HUES48 (cell line): ENCODE measurements at regions not wholly inside any gene's neighbourhood (a gene's known extent, or its start where the extent isn't known, plus 50 kb on each side); places are given as distances from the start of the nearest gene placed in this dataset.

Experiments used
- H3K27ac ChIP-seq: one replicate; pipeline ENCODE4 v1.7.0; 2013; ENCODE audit warnings: low read depth, low read length, inconsistent platforms
- H3K27me3 ChIP-seq: 2 replicates; pipeline ENCODE4 v1.6.1; 2013; ENCODE audit warnings: mild to moderate bottlenecking, low read length; ENCODE audit not compliant: control insufficient read depth, insufficient read depth
- H3K36me3 ChIP-seq: 2 replicates; pipeline ENCODE4 v1.6.1; 2013; ENCODE audit warnings: low read length; ENCODE audit not compliant: control insufficient read depth, insufficient read depth
- H3K4me1 ChIP-seq: 2 replicates; pipeline ENCODE4 v1.6.1; 2013; ENCODE audit warnings: mild to moderate bottlenecking, low read length; ENCODE audit not compliant: control insufficient read depth, insufficient read depth
- H3K4me3 ChIP-seq: 2 replicates; pipeline ENCODE4 v1.5.1; 2013; ENCODE audit warnings: mild to moderate bottlenecking, low read depth, low read length
- H3K9ac ChIP-seq: 2 replicates; pipeline ENCODE4 v1.6.1; 2013; ENCODE audit warnings: mild to moderate bottlenecking, low read depth, low read length, moderate library complexity
- H3K9me3 ChIP-seq: 2 replicates; pipeline ENCODE4 v1.6.1; 2013; ENCODE audit warnings: low read length; ENCODE audit not compliant: control insufficient read depth, insufficient read depth

GRCh38 chr2:58826795-58827194 lies 585.7 kb upstream of the FANCL start:
- Histone ChIP-seq H3K4me1 (peaks cover 7% of the 10 kb centered on the region; the same call in 1 of the 2 replicates), H3K27ac (no peak overlapping the region), H3K9ac (no peak overlapping the region), H3K36me3 (no peaks in the 10 kb centered on the region), H3K9me3 (no peaks in the 10 kb centered on the region), H3K4me3 (no peak overlapping the region), H3K27me3 (no peaks in the 10 kb centered on the region)

DNA sequence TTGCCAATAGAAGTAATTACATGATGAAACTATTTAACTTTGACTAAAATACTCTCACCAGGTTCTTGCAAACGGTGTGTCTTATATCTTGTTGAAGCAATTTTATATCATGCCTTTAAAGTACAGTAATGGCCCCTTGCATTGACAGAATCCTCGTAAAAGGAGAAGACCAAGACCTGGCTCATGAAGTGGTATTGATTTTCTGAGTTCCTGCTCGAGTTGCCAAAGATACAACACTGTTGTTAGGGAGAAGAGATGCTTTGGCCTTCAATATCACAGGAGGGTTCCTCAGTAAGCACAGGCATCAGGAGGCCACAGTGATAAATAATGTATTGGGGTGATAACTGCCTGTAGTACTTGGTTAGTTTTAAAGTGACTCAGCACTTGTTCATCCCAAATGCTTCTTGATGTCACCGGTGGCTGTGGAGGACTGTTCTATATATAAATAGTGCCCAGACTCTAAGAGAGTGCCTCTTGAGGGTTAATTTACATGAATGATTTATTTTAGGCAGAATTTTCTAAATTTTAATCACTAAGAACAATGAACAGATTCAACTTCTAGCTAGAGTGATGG lies 571.7 kb upstream of the FANCL start:
- no peaks in the 10 kb centered on the region for H3K27me3 ChIP-seq
- no peaks in the 10 kb centered on the region for H3K9me3 ChIP-seq
- no peak overlapping the region for H3K4me3 ChIP-seq
- H3K4me1 ChIP-seq = no peaks in the 10 kb centered on the region
- no peaks in the 10 kb centered on the region for H3K36me3 ChIP-seq
- no peak overlapping the region for H3K27ac ChIP-seq
- H3K9ac ChIP-seq = no peak overlapping the region

- H3K27me3 ChIP-seq = no peaks in the 10 kb centered on the region
- H3K9me3 ChIP-seq = no peaks in the 10 kb centered on the region
- H3K4me3 ChIP-seq = no peak overlapping the region
- no peak overlapping the region for H3K9ac ChIP-seq
- H3K4me1 ChIP-seq = peaks cover 9% of the 10 kb centered on the region
- no peak overlapping the region for H3K27ac ChIP-seq
- no peaks in the 10 kb centered on the region for H3K36me3 ChIP-seq
Observed at GRCh38 chr2:58805126-58805525, 564.0 kb upstream of the FANCL start.

- no peak overlapping the region for H3K9ac ChIP-seq
- H3K9me3 ChIP-seq = no peaks in the 10 kb centered on the region
- no peak overlapping the region for H3K4me3 ChIP-seq
- peaks cover 9% of the 10 kb centered on the region for H3K4me1 ChIP-seq
- no peaks in the 10 kb centered on the region for H3K27me3 ChIP-seq
- H3K27ac ChIP-seq = no peak overlapping the region
- H3K36me3 ChIP-seq = no peaks in the 10 kb centered on the region
Observed at GRCh38 chr2:58803192-58803591, 562.1 kb upstream of the FANCL start.

DNA sequence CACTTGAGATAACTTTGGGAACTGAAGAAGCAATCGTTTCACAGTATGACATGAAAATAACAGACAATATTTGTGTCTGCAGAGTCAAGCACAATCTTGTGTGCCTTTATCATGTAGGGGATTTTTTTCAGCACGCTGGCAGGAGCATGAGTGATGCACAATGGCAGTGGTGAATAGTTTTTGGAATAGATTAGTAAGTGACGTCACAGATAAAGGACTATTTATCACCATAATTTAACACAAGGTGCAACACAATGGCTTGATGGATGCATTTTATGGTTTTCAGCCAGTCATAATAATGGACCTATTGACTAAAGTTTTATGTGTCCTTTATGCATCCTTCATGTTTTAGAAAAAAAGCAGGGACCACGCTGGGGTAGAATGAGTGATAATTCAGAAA lies 559.8 kb upstream of the FANCL start:
- no peaks in the 10 kb centered on the region for H3K4me1 ChIP-seq
- no peak overlapping the region for H3K9ac ChIP-seq
- no peaks in the 10 kb centered on the region for H3K9me3 ChIP-seq
- H3K4me3 ChIP-seq = no peak overlapping the region
- H3K36me3 ChIP-seq = no peaks in the 10 kb centered on the region
- H3K27ac ChIP-seq = no peak overlapping the region
- H3K27me3 ChIP-seq = no peaks in the 10 kb centered on the region

DNA sequence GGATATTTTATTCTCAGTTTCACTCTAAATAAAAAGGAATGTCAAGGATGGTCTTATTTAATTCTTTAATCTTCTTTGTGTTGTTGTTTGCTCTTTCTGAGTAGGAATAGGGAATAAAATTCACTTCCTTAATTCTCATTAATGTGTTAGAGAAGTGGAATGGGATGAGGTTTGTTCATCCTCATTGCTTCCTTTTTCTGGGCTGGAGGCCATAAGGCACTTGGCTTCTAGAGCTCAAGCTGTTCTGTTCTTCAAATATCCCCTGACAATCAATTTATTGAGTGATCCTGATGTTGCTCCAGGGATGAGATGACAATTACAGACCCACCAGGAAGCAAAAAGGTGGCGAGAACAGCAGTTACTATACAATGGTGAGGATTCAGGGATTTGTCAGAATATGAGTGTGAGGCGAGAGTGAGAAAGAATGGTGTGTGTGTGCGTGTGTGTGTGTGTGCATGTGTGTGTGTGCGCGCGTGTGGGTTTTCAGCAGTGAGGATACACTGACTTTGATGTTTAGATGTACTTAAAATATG lies 557.6 kb upstream of the FANCL start:
- Histone ChIP-seq H3K4me1 (no peaks in the 10 kb centered on the region), H3K36me3 (no peaks in the 10 kb centered on the region), H3K9me3 (no peaks in the 10 kb centered on the region), H3K9ac (no peak overlapping the region), H3K4me3 (no peak overlapping the region), H3K27me3 (no peaks in the 10 kb centered on the region), H3K27ac (no peak overlapping the region)

- Histone ChIP-seq H3K27me3 (no peaks in the 10 kb centered on the region), H3K9me3 (no peaks in the 10 kb centered on the region), H3K4me1 (no peaks in the 10 kb centered on the region), H3K27ac (no peak overlapping the region), H3K4me3 (no peak overlapping the region), H3K36me3 (no peaks in the 10 kb centered on the region), H3K9ac (no peak overlapping the region)
Observed at GRCh38 chr2:58796239-58796910, 555.2 kb upstream of the FANCL start.

GRCh38 chr2:58794916-58795315 lies 553.8 kb upstream of the FANCL start:
- Histone ChIP-seq H3K27ac (no peak overlapping the region), H3K9me3 (no peaks in the 10 kb centered on the region), H3K9ac (no peak overlapping the region), H3K4me1 (no peaks in the 10 kb centered on the region), H3K36me3 (no peaks in the 10 kb centered on the region), H3K27me3 (no peaks in the 10 kb centered on the region), H3K4me3 (no peak overlapping the region)

DNA sequence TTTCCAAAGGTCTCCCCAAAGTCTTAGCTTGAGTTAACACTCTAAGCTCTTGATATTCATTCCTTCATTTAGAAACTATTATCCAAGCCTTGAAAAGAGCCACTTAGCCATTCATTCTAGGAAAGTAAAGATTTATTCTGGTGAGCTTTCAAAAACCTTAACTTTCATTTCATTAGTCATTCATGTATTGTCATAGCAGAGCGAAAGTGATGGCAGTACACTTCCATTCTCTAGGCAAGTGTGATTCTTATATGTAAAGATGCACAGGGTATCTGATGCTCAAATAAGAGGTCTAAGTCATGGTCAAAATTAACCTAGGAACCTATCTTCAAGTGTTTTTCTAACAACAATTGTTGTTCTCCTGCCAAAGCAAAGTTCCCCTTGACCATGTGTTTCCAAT lies 553.0 kb upstream of the FANCL start:
- Histone ChIP-seq H3K36me3 (no peaks in the 10 kb centered on the region), H3K9ac (no peak overlapping the region), H3K9me3 (no peaks in the 10 kb centered on the region), H3K27ac (no peak overlapping the region), H3K27me3 (no peaks in the 10 kb centered on the region), H3K4me3 (no peak overlapping the region), H3K4me1 (no peaks in the 10 kb centered on the region)

DNA sequence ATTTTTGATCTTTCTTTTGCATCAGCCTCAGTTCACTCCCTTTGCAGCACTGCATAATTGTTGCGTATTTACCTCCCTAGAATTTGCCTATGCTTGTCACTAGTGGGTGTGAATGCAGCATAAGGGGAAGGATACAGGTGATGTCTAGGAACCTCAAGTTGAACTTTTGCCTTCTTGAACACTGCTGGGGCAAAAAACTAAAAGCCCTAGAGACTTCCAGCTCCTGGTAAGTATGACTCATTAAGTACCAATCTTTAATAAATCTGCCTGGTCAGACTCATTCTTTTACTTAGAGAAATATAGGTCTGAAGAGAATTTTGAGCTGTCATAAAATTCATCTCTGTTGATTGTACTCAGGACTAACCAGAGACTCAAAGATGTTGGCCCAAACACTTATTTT lies 547.3 kb upstream of the FANCL start:
- Histone ChIP-seq H3K4me3 (no peak overlapping the region), H3K4me1 (no peaks in the 10 kb centered on the region), H3K36me3 (no peaks in the 10 kb centered on the region), H3K9me3 (no peaks in the 10 kb centered on the region), H3K9ac (no peak overlapping the region), H3K27ac (no peak overlapping the region), H3K27me3 (no peaks in the 10 kb centered on the region)

DNA sequence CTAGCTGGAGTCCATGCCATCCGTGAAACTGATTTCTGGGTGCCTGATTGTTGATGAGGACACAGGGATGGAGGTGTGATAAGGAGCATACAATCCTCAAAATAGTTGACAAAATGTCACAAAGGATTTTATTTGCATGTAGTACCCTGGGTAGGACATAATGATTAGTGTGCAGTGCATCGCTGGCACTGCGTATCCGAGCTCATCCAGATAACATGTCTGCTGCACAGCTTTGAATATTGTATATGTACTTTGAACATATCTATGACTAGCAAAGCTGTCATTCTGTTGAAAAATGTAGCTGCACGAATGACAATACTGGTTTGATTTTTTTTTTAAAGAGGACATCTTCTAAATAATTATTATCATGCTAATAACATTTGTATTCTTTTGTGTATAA lies 529.7 kb upstream of the FANCL start:
- peaks cover 5% of the 10 kb centered on the region; the same call in 1 of the 2 replicates for H3K4me1 ChIP-seq
- no peaks in the 10 kb centered on the region for H3K9me3 ChIP-seq
- H3K27me3 ChIP-seq = no peaks in the 10 kb centered on the region
- H3K4me3 ChIP-seq = no peak overlapping the region
- H3K36me3 ChIP-seq = no peaks in the 10 kb centered on the region
- H3K9ac ChIP-seq = no peak overlapping the region
- H3K27ac ChIP-seq = no peak overlapping the region
